ENCODE measurements at regions not wholly inside any gene's neighbourhood (a gene's known extent, or its start where the extent isn't known, plus 50 kb on each side); places are given as distances from the start of the nearest gene placed in this dataset.

DNA sequence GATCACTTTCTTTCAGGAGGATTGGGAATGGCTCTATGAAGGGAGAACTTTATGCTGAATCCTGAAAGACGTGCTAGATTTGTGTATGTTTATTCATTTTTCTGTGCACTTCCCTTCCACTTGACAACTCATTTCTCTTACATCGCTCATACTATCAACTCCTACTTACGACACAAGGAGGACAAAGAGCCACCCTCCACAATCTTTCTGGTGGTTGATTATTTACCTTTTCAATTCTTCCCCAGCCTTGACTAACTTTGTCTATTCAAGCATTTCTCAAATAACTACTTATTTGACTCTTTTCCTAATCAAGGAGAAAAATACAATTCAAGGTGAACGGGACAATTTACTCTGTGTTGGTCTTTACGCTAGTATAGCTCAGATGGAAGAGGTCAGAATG, 622.1 kb downstream of the TLR4 start:
- TF ChIP-seq, protein P1, sequence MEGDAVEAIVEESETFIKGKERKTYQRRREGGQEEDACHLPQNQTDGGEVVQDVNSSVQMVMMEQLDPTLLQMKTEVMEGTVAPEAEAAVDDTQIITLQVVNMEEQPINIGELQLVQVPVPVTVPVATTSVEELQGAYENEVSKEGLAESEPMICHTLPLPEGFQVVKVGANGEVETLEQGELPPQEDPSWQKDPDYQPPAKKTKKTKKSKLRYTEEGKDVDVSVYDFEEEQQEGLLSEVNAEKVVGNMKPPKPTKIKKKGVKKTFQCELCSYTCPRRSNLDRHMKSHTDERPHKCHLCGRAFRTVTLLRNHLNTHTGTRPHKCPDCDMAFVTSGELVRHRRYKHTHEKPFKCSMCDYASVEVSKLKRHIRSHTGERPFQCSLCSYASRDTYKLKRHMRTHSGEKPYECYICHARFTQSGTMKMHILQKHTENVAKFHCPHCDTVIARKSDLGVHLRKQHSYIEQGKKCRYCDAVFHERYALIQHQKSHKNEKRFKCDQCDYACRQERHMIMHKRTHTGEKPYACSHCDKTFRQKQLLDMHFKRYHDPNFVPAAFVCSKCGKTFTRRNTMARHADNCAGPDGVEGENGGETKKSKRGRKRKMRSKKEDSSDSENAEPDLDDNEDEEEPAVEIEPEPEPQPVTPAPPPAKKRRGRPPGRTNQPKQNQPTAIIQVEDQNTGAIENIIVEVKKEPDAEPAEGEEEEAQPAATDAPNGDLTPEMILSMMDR (conservative IDR thresholded peaks at IDR 0.05; ENCODE audit: low read depth in 2 of 2) = no peak
- TF ChIP-seq CREB1 (CRISPR knock-in tag; IDR thresholded peaks at IDR 0.05; ENCODE audit: low read depth) (no peak), EZH2 (IDR thresholded peaks at IDR 0.05; ENCODE audit: low read depth, unreplicated experiment) (no peak), POLR2AphosphoS5 (IDR thresholded peaks at IDR 0.05; ENCODE audit: low read depth) (no peak), EZH2phosphoT487 (IDR thresholded peaks at IDR 0.05; ENCODE audit: unreplicated experiment) (no peak), JUNB (IDR thresholded peaks at IDR 0.05; ENCODE audit: unreplicated experiment) (no peak), STAT1 (IDR thresholded peaks at IDR 0.05; ENCODE audit: unreplicated experiment) (no peak), ZNF114 (CRISPR knock-in tag; IDR thresholded peaks at IDR 0.05) (no peak), ZNF331 (CRISPR knock-in tag; IDR thresholded peaks at IDR 0.05; ENCODE audit: low read depth) (no peak), NANOG (IDR thresholded peaks at IDR 0.05; ENCODE audit: borderline replicate concordance) (no peak)
- TF ChIP-seq, protein P2, sequence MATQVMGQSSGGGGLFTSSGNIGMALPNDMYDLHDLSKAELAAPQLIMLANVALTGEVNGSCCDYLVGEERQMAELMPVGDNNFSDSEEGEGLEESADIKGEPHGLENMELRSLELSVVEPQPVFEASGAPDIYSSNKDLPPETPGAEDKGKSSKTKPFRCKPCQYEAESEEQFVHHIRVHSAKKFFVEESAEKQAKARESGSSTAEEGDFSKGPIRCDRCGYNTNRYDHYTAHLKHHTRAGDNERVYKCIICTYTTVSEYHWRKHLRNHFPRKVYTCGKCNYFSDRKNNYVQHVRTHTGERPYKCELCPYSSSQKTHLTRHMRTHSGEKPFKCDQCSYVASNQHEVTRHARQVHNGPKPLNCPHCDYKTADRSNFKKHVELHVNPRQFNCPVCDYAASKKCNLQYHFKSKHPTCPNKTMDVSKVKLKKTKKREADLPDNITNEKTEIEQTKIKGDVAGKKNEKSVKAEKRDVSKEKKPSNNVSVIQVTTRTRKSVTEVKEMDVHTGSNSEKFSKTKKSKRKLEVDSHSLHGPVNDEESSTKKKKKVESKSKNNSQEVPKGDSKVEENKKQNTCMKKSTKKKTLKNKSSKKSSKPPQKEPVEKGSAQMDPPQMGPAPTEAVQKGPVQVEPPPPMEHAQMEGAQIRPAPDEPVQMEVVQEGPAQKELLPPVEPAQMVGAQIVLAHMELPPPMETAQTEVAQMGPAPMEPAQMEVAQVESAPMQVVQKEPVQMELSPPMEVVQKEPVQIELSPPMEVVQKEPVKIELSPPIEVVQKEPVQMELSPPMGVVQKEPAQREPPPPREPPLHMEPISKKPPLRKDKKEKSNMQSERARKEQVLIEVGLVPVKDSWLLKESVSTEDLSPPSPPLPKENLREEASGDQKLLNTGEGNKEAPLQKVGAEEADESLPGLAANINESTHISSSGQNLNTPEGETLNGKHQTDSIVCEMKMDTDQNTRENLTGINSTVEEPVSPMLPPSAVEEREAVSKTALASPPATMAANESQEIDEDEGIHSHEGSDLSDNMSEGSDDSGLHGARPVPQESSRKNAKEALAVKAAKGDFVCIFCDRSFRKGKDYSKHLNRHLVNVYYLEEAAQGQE (IDR thresholded peaks at IDR 0.05; ENCODE audit: unreplicated experiment) = no peak
- TF ChIP-seq, protein P3, sequence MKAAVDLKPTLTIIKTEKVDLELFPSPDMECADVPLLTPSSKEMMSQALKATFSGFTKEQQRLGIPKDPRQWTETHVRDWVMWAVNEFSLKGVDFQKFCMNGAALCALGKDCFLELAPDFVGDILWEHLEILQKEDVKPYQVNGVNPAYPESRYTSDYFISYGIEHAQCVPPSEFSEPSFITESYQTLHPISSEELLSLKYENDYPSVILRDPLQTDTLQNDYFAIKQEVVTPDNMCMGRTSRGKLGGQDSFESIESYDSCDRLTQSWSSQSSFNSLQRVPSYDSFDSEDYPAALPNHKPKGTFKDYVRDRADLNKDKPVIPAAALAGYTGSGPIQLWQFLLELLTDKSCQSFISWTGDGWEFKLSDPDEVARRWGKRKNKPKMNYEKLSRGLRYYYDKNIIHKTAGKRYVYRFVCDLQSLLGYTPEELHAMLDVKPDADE (IDR thresholded peaks at IDR 0.05) = no peak
- TF ChIP-seq, protein P4, sequence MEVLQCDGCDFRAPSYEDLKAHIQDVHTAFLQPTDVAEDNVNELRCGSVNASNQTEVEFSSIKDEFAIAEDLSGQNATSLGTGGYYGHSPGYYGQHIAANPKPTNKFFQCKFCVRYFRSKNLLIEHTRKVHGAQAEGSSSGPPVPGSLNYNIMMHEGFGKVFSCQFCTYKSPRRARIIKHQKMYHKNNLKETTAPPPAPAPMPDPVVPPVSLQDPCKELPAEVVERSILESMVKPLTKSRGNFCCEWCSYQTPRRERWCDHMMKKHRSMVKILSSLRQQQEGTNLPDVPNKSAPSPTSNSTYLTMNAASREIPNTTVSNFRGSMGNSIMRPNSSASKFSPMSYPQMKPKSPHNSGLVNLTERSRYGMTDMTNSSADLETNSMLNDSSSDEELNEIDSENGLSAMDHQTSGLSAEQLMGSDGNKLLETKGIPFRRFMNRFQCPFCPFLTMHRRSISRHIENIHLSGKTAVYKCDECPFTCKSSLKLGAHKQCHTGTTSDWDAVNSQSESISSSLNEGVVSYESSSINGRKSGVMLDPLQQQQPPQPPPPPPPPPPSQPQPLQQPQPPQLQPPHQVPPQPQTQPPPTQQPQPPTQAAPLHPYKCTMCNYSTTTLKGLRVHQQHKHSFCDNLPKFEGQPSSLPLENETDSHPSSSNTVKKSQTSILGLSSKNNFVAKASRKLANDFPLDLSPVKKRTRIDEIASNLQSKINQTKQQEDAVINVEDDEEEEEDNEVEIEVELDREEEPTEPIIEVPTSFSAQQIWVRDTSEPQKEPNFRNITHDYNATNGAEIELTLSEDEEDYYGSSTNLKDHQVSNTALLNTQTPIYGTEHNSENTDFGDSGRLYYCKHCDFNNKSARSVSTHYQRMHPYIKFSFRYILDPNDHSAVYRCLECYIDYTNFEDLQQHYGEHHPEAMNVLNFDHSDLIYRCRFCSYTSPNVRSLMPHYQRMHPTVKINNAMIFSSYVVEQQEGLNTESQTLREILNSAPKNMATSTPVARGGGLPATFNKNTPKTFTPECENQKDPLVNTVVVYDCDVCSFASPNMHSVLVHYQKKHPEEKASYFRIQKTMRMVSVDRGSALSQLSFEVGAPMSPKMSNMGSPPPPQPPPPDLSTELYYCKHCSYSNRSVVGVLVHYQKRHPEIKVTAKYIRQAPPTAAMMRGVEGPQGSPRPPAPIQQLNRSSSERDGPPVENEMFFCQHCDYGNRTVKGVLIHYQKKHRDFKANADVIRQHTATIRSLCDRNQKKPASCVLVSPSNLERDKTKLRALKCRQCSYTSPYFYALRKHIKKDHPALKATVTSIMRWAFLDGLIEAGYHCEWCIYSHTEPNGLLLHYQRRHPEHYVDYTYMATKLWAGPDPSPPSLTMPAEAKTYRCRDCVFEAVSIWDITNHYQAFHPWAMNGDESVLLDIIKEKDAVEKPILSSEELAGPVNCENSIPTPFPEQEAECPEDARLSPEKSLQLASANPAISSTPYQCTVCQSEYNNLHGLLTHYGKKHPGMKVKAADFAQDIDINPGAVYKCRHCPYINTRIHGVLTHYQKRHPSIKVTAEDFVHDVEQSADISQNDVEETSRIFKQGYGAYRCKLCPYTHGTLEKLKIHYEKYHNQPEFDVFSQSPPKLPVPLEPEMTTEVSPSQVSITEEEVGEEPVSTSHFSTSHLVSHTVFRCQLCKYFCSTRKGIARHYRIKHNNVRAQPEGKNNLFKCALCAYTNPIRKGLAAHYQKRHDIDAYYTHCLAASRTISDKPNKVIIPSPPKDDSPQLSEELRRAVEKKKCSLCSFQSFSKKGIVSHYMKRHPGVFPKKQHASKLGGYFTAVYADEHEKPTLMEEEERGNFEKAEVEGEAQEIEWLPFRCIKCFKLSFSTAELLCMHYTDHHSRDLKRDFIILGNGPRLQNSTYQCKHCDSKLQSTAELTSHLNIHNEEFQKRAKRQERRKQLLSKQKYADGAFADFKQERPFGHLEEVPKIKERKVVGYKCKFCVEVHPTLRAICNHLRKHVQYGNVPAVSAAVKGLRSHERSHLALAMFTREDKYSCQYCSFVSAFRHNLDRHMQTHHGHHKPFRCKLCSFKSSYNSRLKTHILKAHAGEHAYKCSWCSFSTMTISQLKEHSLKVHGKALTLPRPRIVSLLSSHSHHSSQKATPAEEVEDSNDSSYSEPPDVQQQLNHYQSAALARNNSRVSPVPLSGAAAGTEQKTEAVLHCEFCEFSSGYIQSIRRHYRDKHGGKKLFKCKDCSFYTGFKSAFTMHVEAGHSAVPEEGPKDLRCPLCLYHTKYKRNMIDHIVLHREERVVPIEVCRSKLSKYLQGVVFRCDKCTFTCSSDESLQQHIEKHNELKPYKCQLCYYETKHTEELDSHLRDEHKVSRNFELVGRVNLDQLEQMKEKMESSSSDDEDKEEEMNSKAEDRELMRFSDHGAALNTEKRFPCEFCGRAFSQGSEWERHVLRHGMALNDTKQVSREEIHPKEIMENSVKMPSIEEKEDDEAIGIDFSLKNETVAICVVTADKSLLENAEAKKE (CRISPR knock-in tag; IDR thresholded peaks at IDR 0.05) = no peak

Measured in GM23338 (cell line).